Bronchial epithelial cell (primary cell): ENCODE measurements at regions not wholly inside any gene's neighbourhood (a gene's known extent, or its start where the extent isn't known, plus 50 kb on each side); places are given as distances from the start of the nearest gene placed in this dataset.

ENCODE experiments used
- DNase-seq: peaks from one replicate; pipeline ENCODE4 v3.0.0-alpha.2; 2010; ENCODE audit warnings: low read depth
- FAIRE-seq: peaks from 2 replicates; lab custom pipeline; 2011; peaks lifted over from hg19 to GRCh38; lab: Jason Lieb, UNC
- H3K27me3 ChIP-seq: 2 replicates; pipeline ENCODE4 v1.5.1; 2011; ENCODE audit warnings: low read length; ENCODE audit not compliant: control insufficient read depth, insufficient read depth
- H3K36me3 ChIP-seq: 2 replicates; pipeline ENCODE4 v1.5.1; 2011; ENCODE audit warnings: low read length; ENCODE audit not compliant: control insufficient read depth, insufficient read depth
- H3K4me3 ChIP-seq: 2 replicates; pipeline ENCODE4 v1.5.1; 2011; ENCODE audit warnings: mild to moderate bottlenecking, low read depth, low read length, control low read depth
- CTCF ChIP-seq: IDR thresholded peaks from 2 replicates; pipeline ENCODE4 v1.5.1; 2011; ENCODE audit warnings: mild to moderate bottlenecking, moderate library complexity, low read length, control low read depth, inconsistent platforms; ENCODE audit not compliant: insufficient read depth, severe bottlenecking

DNA sequence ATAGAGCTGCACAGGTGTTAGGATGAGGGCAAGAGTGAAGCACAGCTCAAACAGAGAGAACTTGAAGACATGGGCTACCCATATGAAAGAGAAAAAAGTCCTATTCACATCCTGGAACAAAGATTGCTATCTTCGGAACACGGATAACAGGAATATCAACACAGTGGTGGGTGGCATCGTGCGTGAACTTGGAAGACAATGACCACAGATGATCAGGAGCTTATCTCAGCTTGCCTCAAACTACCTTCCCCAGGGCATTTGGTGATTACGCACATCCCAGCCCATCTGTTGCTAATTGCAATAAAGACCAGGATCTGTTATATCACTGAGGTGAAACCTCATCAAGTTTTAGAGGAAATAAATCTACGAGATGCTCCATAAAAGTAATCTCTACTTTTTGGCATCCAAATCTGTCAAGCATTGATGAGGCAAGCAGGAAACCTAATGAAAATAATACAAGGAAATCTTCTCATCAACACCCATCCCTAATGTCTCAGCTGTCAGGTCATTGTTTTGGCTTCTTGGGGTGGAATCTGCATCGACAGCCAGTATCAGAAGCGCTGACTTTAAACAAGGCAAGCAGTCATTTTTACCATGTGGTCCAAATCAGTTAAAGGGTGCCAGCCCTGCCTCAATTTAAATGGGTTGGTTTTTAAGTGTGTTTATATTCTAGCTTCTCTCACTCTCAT is 188.2 kb downstream of the SPCS3 start:
- no peak for FAIRE-seq
- no peak for DNase-seq
- H3K4me3 ChIP-seq, result no peak overlapping the region
- H3K36me3 ChIP-seq, result no peaks in the 10 kb centered on the region
- no peaks in the 10 kb centered on the region for H3K27me3 ChIP-seq
- TF ChIP-seq CTCF, result no peak

DNA sequence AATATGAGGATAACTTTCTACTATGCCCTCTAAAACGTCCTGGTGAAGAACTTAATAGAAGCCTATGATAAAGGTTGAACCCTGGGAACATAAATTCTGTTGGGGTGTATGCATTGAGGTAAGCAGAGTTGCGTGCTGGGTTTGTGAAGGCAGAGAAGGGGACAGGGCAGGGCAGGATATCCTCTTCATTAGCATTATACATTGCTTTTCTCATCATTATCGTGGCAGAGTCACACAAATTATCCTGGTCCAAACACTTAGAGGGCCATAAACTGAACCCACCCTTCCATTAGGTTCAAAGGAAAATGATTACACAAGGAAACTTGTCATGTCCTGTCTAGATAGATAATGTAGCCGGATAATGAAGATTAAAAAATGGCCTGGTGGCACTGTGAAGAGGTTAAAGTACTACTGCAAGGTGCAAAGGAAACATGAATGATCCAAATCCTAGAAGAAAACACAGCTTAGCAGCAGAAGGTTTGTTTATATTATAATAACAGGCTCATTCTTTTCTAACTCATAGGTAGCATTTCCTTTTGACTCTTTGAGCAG is 189.1 kb downstream of the SPCS3 start:
- Histone ChIP-seq H3K36me3 (no peaks in the 10 kb centered on the region), H3K27me3 (no peaks in the 10 kb centered on the region), H3K4me3 (no peak overlapping the region)
- DNase-seq (no peak), FAIRE-seq (no peak)
- no peak for TF ChIP-seq CTCF

DNA sequence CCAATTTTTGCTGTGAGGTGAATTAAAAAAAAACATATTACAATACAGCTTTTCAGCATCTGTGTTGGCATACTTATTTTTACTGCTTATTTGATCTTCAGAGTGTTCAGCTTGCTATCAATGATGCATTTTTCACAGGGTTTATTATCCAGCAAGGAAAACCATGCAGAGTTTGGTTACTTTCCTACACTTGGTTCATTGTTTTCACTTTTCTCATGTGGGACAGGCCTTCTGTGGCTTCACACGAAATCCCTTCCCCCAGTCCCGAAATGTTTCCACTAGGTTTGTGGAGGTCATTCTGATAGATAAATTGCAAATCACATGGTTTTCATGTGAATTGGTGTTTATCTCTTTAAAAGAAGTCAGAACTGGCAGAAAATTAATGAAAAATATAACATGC is 205.8 kb downstream of the SPCS3 start:
- TF ChIP-seq CTCF, result no peak
- Histone ChIP-seq H3K4me3 (no peak overlapping the region), H3K27me3 (no peaks in the 10 kb centered on the region), H3K36me3 (no peaks in the 10 kb centered on the region)
- no peak for DNase-seq
- FAIRE-seq, result no peak

DNA sequence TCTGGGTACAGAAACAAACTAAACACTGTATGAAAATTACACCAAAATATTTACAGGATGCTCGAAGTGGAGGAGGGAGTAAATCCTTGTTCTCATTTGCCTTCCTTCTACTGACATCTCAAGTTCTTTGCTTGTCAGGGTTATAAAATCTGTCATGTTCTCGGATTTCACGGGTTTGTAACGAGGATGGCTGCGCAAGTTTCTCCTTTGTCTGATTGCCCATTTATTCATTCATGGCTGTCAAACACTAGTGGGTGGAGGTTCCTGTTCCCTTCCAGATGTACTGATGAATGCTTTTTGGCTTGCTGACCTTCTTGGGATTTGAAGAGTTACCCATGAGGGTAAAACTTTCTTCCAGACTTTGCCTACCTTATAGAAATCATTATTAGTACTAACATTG is 206.9 kb downstream of the SPCS3 start:
- no peaks in the 10 kb centered on the region for H3K36me3 ChIP-seq
- DNase-seq, result no peak
- H3K4me3 ChIP-seq, result no peak overlapping the region
- TF ChIP-seq CTCF, result no peak
- FAIRE-seq, result no peak
- no peaks in the 10 kb centered on the region for H3K27me3 ChIP-seq

GRCh38 chr4:176529574-176529973 is 209.8 kb downstream of the SPCS3 start:
- FAIRE-seq, result no peak
- Histone ChIP-seq H3K36me3 (no peaks in the 10 kb centered on the region), H3K4me3 (no peak overlapping the region), H3K27me3 (no peaks in the 10 kb centered on the region)
- TF ChIP-seq CTCF, result no peak
- no peak for DNase-seq

DNA sequence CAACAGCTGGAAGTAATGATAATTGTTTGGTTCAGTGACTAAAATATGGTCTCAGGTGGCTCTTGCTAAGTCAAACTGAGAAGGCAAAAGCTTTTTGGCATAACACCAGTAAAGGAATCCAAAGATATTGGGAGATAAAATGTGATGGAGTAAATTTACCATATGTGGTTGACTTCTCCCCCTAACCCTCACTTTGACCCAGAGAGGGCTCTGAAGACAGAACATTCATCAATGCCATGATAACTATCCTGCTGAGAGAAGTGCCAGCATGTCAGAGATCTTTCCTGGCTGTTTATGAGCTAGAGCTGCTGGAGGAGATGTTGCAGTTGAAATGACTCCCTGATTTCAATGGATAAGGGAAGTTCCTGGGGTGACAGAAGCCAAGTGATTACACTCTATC is 213.4 kb downstream of the SPCS3 start:
- H3K36me3 ChIP-seq, result no peaks in the 10 kb centered on the region
- H3K27me3 ChIP-seq, result no peaks in the 10 kb centered on the region
- no peak overlapping the region for H3K4me3 ChIP-seq
- TF ChIP-seq CTCF, result no peak
- FAIRE-seq (no peak), DNase-seq (no peak)
